ENCODE measurements at regions not wholly inside any gene's neighbourhood (a gene's known extent, or its start where the extent isn't known, plus 50 kb on each side); places are given as distances from the start of the nearest gene placed in this dataset.
A peak's percentile ranks its signal among the peaks of the same experiment; 100 is the strongest.

GRCh38 chr1:55387145-55387544 is 172.0 kb upstream of the USP24 start:
- Histone ChIP-seq H3K36me3 (ENCODE audit: control insufficient read depth in 1 of 2, insufficient read depth in 2 of 2, low read length in 2 of 2) (no peaks in the 10 kb centered on the region), H3K9ac (ENCODE audit: low read length) (no peak overlapping the region), H3K14ac (ENCODE audit: low read length) (no peak overlapping the region), H3K27ac (ENCODE audit: low read depth, low read length) (no peak overlapping the region), H3K27me3 (ENCODE audit: insufficient read depth, low read length) (no peaks in the 10 kb centered on the region), H3K4me1 (ENCODE audit: control insufficient read depth in 1 of 2, insufficient read depth in 2 of 2, low read length in 2 of 2) (peaks cover 3 to 4% of the 10 kb centered on the region in 2 experiments), H3K79me2 (ENCODE audit: control insufficient read depth, insufficient read depth, low read length, poor library complexity) (no peaks in the 10 kb centered on the region), H4K12ac (ENCODE audit: low read depth, low read length) (no peak overlapping the region), H3K4ac (ENCODE audit: low read depth, low read length) (no peak overlapping the region), H2AK5ac (ENCODE audit: low read length) (no peak overlapping the region), H3K9me3 (ENCODE audit: insufficient read depth, low read depth, low read length) (peaks cover 2% of the 10 kb centered on the region), H2BK120ac (ENCODE audit: insufficient read depth, low read length, poor library complexity) (no peak overlapping the region), H3K23ac (ENCODE audit: low read length) (no peak overlapping the region), H2BK5ac (ENCODE audit: low read depth, low read length, poor library complexity) (no peak overlapping the region), H2AFZ (ENCODE audit: insufficient read depth, low read length, poor library complexity) (no peak overlapping the region), H3K4me3 (ENCODE audit: low read depth, low read length) (no peak overlapping the region), H4K91ac (ENCODE audit: low read depth, low read length) (no peak overlapping the region), H3K4me2 (ENCODE audit: low read length) (no peak overlapping the region), H2BK12ac (ENCODE audit: low read length) (no peak overlapping the region), H3K18ac (ENCODE audit: low read length) (no peak overlapping the region), H4K8ac (ENCODE audit: low read depth, low read length) (no peak overlapping the region), H3K79me1 (ENCODE audit: low read length) (peaks cover 4% of the 10 kb centered on the region)
- DNase-seq: no peak
- no CpG with 5 or more reads among the region's 2 CpGs for WGBS (ENCODE audit: extremely low coverage, insufficient coverage, insufficient read length)

- Histone ChIP-seq H4K91ac (ENCODE audit: low read depth, low read length) (no peak overlapping the region), H2AK5ac (ENCODE audit: low read length) (no peak overlapping the region), H3K4ac (ENCODE audit: low read depth, low read length) (no peak overlapping the region), H3K4me1 (ENCODE audit: control insufficient read depth in 1 of 2, insufficient read depth in 2 of 2, low read length in 2 of 2) (peaks cover 3 to 4% of the 10 kb centered on the region in 2 experiments), H4K12ac (ENCODE audit: low read depth, low read length) (no peak overlapping the region), H3K4me2 (ENCODE audit: low read length) (no peak overlapping the region), H4K8ac (ENCODE audit: low read depth, low read length) (no peak overlapping the region), H3K27ac (ENCODE audit: low read depth, low read length) (no peak overlapping the region), H3K9ac (ENCODE audit: low read length) (no peak overlapping the region), H3K36me3 (ENCODE audit: control insufficient read depth in 1 of 2, insufficient read depth in 2 of 2, low read length in 2 of 2) (no peaks in the 10 kb centered on the region), H3K14ac (ENCODE audit: low read length) (no peak overlapping the region), H3K18ac (ENCODE audit: low read length) (no peak overlapping the region), H3K9me3 (ENCODE audit: insufficient read depth, low read depth, low read length) (peaks cover 2% of the 10 kb centered on the region), H2AFZ (ENCODE audit: insufficient read depth, low read length, poor library complexity) (no peak overlapping the region), H2BK5ac (ENCODE audit: low read depth, low read length, poor library complexity) (no peak overlapping the region), H2BK12ac (ENCODE audit: low read length) (no peak overlapping the region), H3K79me1 (ENCODE audit: low read length) (peaks cover 4% of the 10 kb centered on the region), H3K23ac (ENCODE audit: low read length) (no peak overlapping the region), H3K4me3 (ENCODE audit: low read depth, low read length) (no peak overlapping the region), H3K27me3 (ENCODE audit: insufficient read depth, low read length) (no peaks in the 10 kb centered on the region), H2BK120ac (ENCODE audit: insufficient read depth, low read length, poor library complexity) (no peak overlapping the region), H3K79me2 (ENCODE audit: control insufficient read depth, insufficient read depth, low read length, poor library complexity) (no peaks in the 10 kb centered on the region)
- no CpG with 5 or more reads among the region's 4 CpGs for WGBS (ENCODE audit: extremely low coverage, insufficient coverage, insufficient read length)
- DNase-seq: peak; percentile 56 to 80
Measured at GRCh38 chr1:55386456-55386855, 171.3 kb upstream of the USP24 start.

GRCh38 chr1:55385402-55386018 is 170.3 kb upstream of the USP24 start:
- H3K9ac ChIP-seq (ENCODE audit: low read length): no peak overlapping the region
- H2AK5ac ChIP-seq (ENCODE audit: low read length): no peak overlapping the region
- peaks cover 2% of the 10 kb centered on the region for H3K9me3 ChIP-seq (ENCODE audit: insufficient read depth, low read depth, low read length)
- H2BK5ac ChIP-seq (ENCODE audit: low read depth, low read length, poor library complexity): no peak overlapping the region
- no peak overlapping the region for H4K8ac ChIP-seq (ENCODE audit: low read depth, low read length)
- H4K12ac ChIP-seq (ENCODE audit: low read depth, low read length): no peak overlapping the region
- no CpG with 5 or more reads among the region's 1 CpG for WGBS (ENCODE audit: extremely low coverage, insufficient coverage, insufficient read length)
- H3K79me2 ChIP-seq (ENCODE audit: control insufficient read depth, insufficient read depth, low read length, poor library complexity): no peaks in the 10 kb centered on the region
- peak overlapping the region; percentile 8 for H4K91ac ChIP-seq (ENCODE audit: low read depth, low read length)
- H3K18ac ChIP-seq (ENCODE audit: low read length): no peak overlapping the region
- H3K27me3 ChIP-seq (ENCODE audit: insufficient read depth, low read length): no peaks in the 10 kb centered on the region
- H3K23ac ChIP-seq (ENCODE audit: low read length): no peak overlapping the region
- no peak overlapping the region for H3K4ac ChIP-seq (ENCODE audit: low read depth, low read length)
- H3K4me3 ChIP-seq (ENCODE audit: low read depth, low read length): no peak overlapping the region
- peaks cover 8% of the 10 kb centered on the region for H3K79me1 ChIP-seq (ENCODE audit: low read length)
- peak overlapping the region; percentile 6 for H2BK120ac ChIP-seq (ENCODE audit: insufficient read depth, low read length, poor library complexity)
- no peak for DNase-seq
- H3K4me2 ChIP-seq (ENCODE audit: low read length): no peak overlapping the region
- H3K14ac ChIP-seq (ENCODE audit: low read length): no peak overlapping the region
- no peak overlapping the region for H2AFZ ChIP-seq (ENCODE audit: insufficient read depth, low read length, poor library complexity)
- peaks cover 3 to 4% of the 10 kb centered on the region in 2 experiments for H3K4me1 ChIP-seq (ENCODE audit: control insufficient read depth in 1 of 2, insufficient read depth in 2 of 2, low read length in 2 of 2)
- H3K27ac ChIP-seq (ENCODE audit: low read depth, low read length): no peak overlapping the region
- no peaks in the 10 kb centered on the region for H3K36me3 ChIP-seq (ENCODE audit: control insufficient read depth in 1 of 2, insufficient read depth in 2 of 2, low read length in 2 of 2)
- peak overlapping the region; percentile 4 for H2BK12ac ChIP-seq (ENCODE audit: low read length)

- no peak overlapping the region for H3K9ac ChIP-seq (ENCODE audit: low read length)
- H3K23ac ChIP-seq (ENCODE audit: low read length): no peak overlapping the region
- no CpG with 5 or more reads among the region's 7 CpGs for WGBS (ENCODE audit: extremely low coverage, insufficient coverage, insufficient read length)
Measured at GRCh38 chr1:55384637-55385036, 169.5 kb upstream of the USP24 start.

More at GRCh38 chr1:55384637-55385036, 169.5 kb upstream of the USP24 start:
- DNase-seq: no peak
- no peak overlapping the region for H3K4me2 ChIP-seq (ENCODE audit: low read length)
- no peak overlapping the region for H2AFZ ChIP-seq (ENCODE audit: insufficient read depth, low read length, poor library complexity)
- no peak overlapping the region for H3K27ac ChIP-seq (ENCODE audit: low read depth, low read length)
- no peak overlapping the region for H2AK5ac ChIP-seq (ENCODE audit: low read length)
- peak overlapping the region; percentile 37 for H2BK120ac ChIP-seq (ENCODE audit: insufficient read depth, low read length, poor library complexity)
- H4K91ac ChIP-seq (ENCODE audit: low read depth, low read length): no peak overlapping the region
- H3K79me2 ChIP-seq (ENCODE audit: control insufficient read depth, insufficient read depth, low read length, poor library complexity): no peaks in the 10 kb centered on the region
- H3K79me1 ChIP-seq (ENCODE audit: low read length): peaks cover 8% of the 10 kb centered on the region
- no peak overlapping the region for H2BK5ac ChIP-seq (ENCODE audit: low read depth, low read length, poor library complexity)
- peak overlapping the region; percentile 35 for H3K14ac ChIP-seq (ENCODE audit: low read length)
- H3K18ac ChIP-seq (ENCODE audit: low read length): peak overlapping the region; percentile 19
- H3K36me3 ChIP-seq (ENCODE audit: control insufficient read depth in 1 of 2, insufficient read depth in 2 of 2, low read length in 2 of 2): no peaks in the 10 kb centered on the region
- peaks cover 3 to 4% of the 10 kb centered on the region in 2 experiments for H3K4me1 ChIP-seq (ENCODE audit: control insufficient read depth in 1 of 2, insufficient read depth in 2 of 2, low read length in 2 of 2)
- peak overlapping the region; percentile 39 for H4K8ac ChIP-seq (ENCODE audit: low read depth, low read length)
- H3K4me3 ChIP-seq (ENCODE audit: low read depth, low read length): no peak overlapping the region
- H3K27me3 ChIP-seq (ENCODE audit: insufficient read depth, low read length): no peaks in the 10 kb centered on the region
- peak overlapping the region; percentile 1 for H2BK12ac ChIP-seq (ENCODE audit: low read length)
- no peak overlapping the region for H3K4ac ChIP-seq (ENCODE audit: low read depth, low read length)
- H3K9me3 ChIP-seq (ENCODE audit: insufficient read depth, low read depth, low read length): peaks cover 2% of the 10 kb centered on the region
- H4K12ac ChIP-seq (ENCODE audit: low read depth, low read length): no peak overlapping the region

All from trophoblast cell (in vitro differentiated cells and primary cell).